GM23338 (cell line): ENCODE measurements at regions not wholly inside any gene's neighbourhood (a gene's known extent, or its start where the extent isn't known, plus 50 kb on each side); places are given as distances from the start of the nearest gene placed in this dataset.

Experiments used
- EZH2phosphoT487 ChIP-seq: fragments of 200-600 bp; sonication (generic); IDR thresholded peaks from one replicate; pipeline ENCODE4 v1.8.1; 2018; ENCODE audit warnings: antibody characterized with exemption; ENCODE audit not compliant: unreplicated experiment
- TF ChIP-seq, protein P1 (sequence below), 2 experiments: fragments of 200-600 bp in 1 of 2; sonication (generic) in 1 of 2; conservative IDR thresholded peaks; 2 replicates each; pipeline versions ENCODE4 v1.5.1 to v1.6.1; 2016 to 2017; ENCODE audit warnings: antibody characterized with exemption in 2 of 2, low read depth in 2 of 2, mild to moderate bottlenecking in 2 of 2, moderate library complexity in 1 of 2

DNA sequence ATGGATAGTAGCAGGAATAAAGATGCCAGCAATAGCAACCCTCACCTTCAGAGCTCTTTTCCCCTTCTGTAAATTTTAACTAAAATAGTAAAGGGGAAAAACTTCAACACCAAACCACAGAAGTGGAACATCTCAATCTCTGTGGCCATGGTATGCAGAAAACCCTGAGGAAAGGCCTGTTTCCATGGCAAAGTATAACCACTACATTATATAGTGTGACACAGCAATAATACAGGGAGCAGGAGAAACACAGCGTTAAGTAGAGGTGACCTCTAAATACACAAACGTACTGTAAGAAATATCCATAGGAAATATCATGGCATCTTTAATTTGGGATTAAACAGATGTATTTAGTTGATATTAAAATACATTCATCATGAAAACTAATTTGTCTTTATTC lies 106.4 kb downstream of the SLC24A2 start:
- TF ChIP-seq, protein P1, sequence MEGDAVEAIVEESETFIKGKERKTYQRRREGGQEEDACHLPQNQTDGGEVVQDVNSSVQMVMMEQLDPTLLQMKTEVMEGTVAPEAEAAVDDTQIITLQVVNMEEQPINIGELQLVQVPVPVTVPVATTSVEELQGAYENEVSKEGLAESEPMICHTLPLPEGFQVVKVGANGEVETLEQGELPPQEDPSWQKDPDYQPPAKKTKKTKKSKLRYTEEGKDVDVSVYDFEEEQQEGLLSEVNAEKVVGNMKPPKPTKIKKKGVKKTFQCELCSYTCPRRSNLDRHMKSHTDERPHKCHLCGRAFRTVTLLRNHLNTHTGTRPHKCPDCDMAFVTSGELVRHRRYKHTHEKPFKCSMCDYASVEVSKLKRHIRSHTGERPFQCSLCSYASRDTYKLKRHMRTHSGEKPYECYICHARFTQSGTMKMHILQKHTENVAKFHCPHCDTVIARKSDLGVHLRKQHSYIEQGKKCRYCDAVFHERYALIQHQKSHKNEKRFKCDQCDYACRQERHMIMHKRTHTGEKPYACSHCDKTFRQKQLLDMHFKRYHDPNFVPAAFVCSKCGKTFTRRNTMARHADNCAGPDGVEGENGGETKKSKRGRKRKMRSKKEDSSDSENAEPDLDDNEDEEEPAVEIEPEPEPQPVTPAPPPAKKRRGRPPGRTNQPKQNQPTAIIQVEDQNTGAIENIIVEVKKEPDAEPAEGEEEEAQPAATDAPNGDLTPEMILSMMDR (conservative IDR thresholded peaks at IDR 0.05; ENCODE audit: low read depth in 2 of 2), result no peak
- TF ChIP-seq EZH2phosphoT487, result no peak
